CD14-positive monocyte (primary cell): ENCODE measurements at regions not wholly inside any gene's neighbourhood (a gene's known extent, or its start where the extent isn't known, plus 50 kb on each side); places are given as distances from the start of the nearest gene placed in this dataset.
"Not testable (repeated sequence)": the region's sequence is repeated elsewhere in the genome, so short reads cannot be mapped to it uniquely, and the experiment has no call there.

Experiments
- DNase-seq, 3 donors: peaks; one replicate each; pipeline ENCODE4 v3.0.0-alpha.2; 2011 to 2022
- H2AFZ ChIP-seq: 2 replicates; pipeline ENCODE4 v1.6.0; 2012; ENCODE audit warnings: mild to moderate bottlenecking, low read depth, low read length, inconsistent platforms; ENCODE audit not compliant: insufficient read depth, poor library complexity, severe bottlenecking
- H3K27ac ChIP-seq, 2 donors: 1 replicate in 1 of 2; 2 replicates in 1 of 2; pipeline ENCODE4 v1.5.1; 2012 to 2013; ENCODE audit warnings: low read length in 2 of 2, control low read depth in 1 of 2, inconsistent platforms in 1 of 2, low read depth in 1 of 2, mild to moderate bottlenecking in 1 of 2
- H3K27me3 ChIP-seq, 2 donors: one replicate each; pipeline versions ENCODE4 v1.6.0 to v1.6.1; 2011 to 2013; ENCODE audit warnings: low read length in 2 of 2; ENCODE audit not compliant: control insufficient read depth in 2 of 2, insufficient read depth in 2 of 2
- H3K36me3 ChIP-seq, 2 donors: replicated peaks in 1 of 2; 1 replicate in 1 of 2; 2 replicates in 1 of 2; pipeline versions ENCODE4 v1.5.1 to v1.6.1; 2012 to 2013; ENCODE audit warnings: low read length in 2 of 2, control low read depth in 1 of 2, inconsistent platforms in 1 of 2, mild to moderate bottlenecking in 1 of 2; ENCODE audit not compliant: insufficient read depth in 2 of 2, control insufficient read depth in 1 of 2
- H3K4me1 ChIP-seq, 2 donors: 1 replicate in 1 of 2; 2 replicates in 1 of 2; pipeline versions ENCODE4 v1.5.1 to v1.6.1; 2012 to 2013; ENCODE audit warnings: low read length in 2 of 2, control low read depth in 1 of 2, inconsistent platforms in 1 of 2, mild to moderate bottlenecking in 1 of 2, moderate library complexity in 1 of 2; ENCODE audit not compliant: insufficient read depth in 2 of 2, control insufficient read depth in 1 of 2
- H3K4me2 ChIP-seq: replicated peaks from 2 replicates; pipeline ENCODE3; 2012; ENCODE audit warnings: low read length, moderate library complexity, mild to moderate bottlenecking; ENCODE audit not compliant: poor library complexity, severe bottlenecking; ENCODE audit errors: extremely low read depth
- H3K4me3 ChIP-seq, 3 experiments: fragments of 200-600 bp in 1 of 3; sonication (generic) in 1 of 3; replicated peaks in 1 of 3; 1 replicate in 2 of 3; 2 replicates in 1 of 3; pipeline ENCODE4 v1.5.1; 2011 to 2013; ENCODE audit warnings: low read length in 3 of 3, mild to moderate bottlenecking in 3 of 3, control low read depth in 2 of 3, low read depth in 2 of 3, inconsistent platforms in 1 of 3, moderate library complexity in 1 of 3
- H3K79me2 ChIP-seq: 2 replicates; pipeline ENCODE4 v1.6.0; 2012; ENCODE audit warnings: mild to moderate bottlenecking, control low read depth, inconsistent platforms, low read length, moderate library complexity; ENCODE audit not compliant: insufficient read depth
- H3K9ac ChIP-seq: 2 replicates; pipeline ENCODE4 v1.6.0; 2017; ENCODE audit warnings: low read length, mild to moderate bottlenecking; ENCODE audit not compliant: insufficient read depth, poor library complexity, severe bottlenecking
- H3K9me3 ChIP-seq, 2 donors: replicated peaks in 1 of 2; 1 replicate in 1 of 2; 2 replicates in 1 of 2; pipeline versions ENCODE4 v1.5.1 to v1.6.1; 2012 to 2013; ENCODE audit warnings: low read length in 2 of 2, control low read depth in 1 of 2; ENCODE audit not compliant: control insufficient read depth in 1 of 2, insufficient read depth in 1 of 2
- H4K20me1 ChIP-seq: 2 replicates; pipeline ENCODE4 v1.6.0; 2012; ENCODE audit warnings: mild to moderate bottlenecking, low read length, control low read depth, moderate library complexity; ENCODE audit not compliant: insufficient read depth
- H3K27ac Mint-ChIP-seq, 7 donors: one replicate each; pipeline ENCODE4 v1.8.0; 2020; ENCODE audit warnings: mild to moderate bottlenecking in 7 of 7, mixed read lengths in 7 of 7, moderate library complexity in 6 of 7, inconsistent platforms in 2 of 7
- H3K27me3 Mint-ChIP-seq, 3 donors: one replicate each; pipeline ENCODE4 v1.8.0; 2021 to 2022; ENCODE audit warnings: low read depth in 3 of 3, mild to moderate bottlenecking in 3 of 3, mixed read lengths in 3 of 3, moderate library complexity in 3 of 3, inconsistent platforms in 1 of 3
- H3K36me3 Mint-ChIP-seq, 2 donors: one replicate each; pipeline ENCODE4 v1.8.0; 2020; ENCODE audit warnings: mixed read lengths in 2 of 2, inconsistent platforms in 1 of 2, mild to moderate bottlenecking in 1 of 2
- H3K4me1 Mint-ChIP-seq: one replicate; pipeline ENCODE4 v1.8.0; 2020; ENCODE audit warnings: mild to moderate bottlenecking, mixed read lengths
- H3K4me3 Mint-ChIP-seq, 2 donors: one replicate each; pipeline ENCODE4 v1.8.0; 2020; ENCODE audit warnings: mild to moderate bottlenecking in 2 of 2, mixed read lengths in 2 of 2, moderate library complexity in 1 of 2
- H3K9me3 Mint-ChIP-seq, 7 donors: one replicate each; pipeline ENCODE4 v1.8.0; 2020 to 2022; ENCODE audit warnings: mixed read lengths in 7 of 7, mild to moderate bottlenecking in 6 of 7, moderate library complexity in 6 of 7, inconsistent platforms in 2 of 7
- WGBS: methylation state at CpG from one replicate; pipeline ENCODE4 v1.1.5; 2013; ENCODE audit warnings: missing lambda C conversion rate; ENCODE audit not compliant: insufficient coverage; 5-methylcytosine and 5-hydroxymethylcytosine counted together
- intact Hi-C, 2 donors: fragments of 100-400 bp; cut with micrococcal nuclease; formaldehyde crosslinking; loops; one replicate each; pipeline versions ENCODE4 v1.15.0 to v1.15.1; 2023
- TF ChIP-seq, protein P1 (sequence below): fragments of 200-600 bp; IDR thresholded peaks from one replicate; pipeline ENCODE4 v1.8.0; 2022; ENCODE audit warnings: antibody characterized with exemption, mild to moderate bottlenecking

DNA sequence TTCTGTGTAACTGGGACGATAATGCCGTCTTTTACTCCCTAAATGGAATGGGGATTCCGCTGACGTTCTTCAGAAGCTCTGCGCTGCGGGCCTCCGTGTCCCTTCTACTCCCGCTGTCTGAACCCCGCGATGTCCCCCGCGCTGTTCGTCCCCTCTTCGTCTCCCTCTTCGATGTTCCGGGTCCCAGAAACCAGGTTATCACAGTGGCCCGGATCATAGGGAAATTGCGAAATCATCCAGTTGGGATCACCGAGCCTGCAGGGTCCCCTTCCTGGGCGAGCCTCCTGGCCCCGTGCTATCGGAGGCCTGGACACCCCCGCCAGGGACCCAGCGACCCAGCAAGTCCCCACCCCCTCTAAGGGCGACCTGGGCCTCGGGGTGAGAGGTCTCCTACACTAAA is 154.2 kb downstream of the PPIAL4G start:
- H3K79me2 ChIP-seq, result no peaks in the 10 kb centered on the region
- peak overlapping the region; percentile 31 for H3K4me2 ChIP-seq
- TF ChIP-seq, protein P1, sequence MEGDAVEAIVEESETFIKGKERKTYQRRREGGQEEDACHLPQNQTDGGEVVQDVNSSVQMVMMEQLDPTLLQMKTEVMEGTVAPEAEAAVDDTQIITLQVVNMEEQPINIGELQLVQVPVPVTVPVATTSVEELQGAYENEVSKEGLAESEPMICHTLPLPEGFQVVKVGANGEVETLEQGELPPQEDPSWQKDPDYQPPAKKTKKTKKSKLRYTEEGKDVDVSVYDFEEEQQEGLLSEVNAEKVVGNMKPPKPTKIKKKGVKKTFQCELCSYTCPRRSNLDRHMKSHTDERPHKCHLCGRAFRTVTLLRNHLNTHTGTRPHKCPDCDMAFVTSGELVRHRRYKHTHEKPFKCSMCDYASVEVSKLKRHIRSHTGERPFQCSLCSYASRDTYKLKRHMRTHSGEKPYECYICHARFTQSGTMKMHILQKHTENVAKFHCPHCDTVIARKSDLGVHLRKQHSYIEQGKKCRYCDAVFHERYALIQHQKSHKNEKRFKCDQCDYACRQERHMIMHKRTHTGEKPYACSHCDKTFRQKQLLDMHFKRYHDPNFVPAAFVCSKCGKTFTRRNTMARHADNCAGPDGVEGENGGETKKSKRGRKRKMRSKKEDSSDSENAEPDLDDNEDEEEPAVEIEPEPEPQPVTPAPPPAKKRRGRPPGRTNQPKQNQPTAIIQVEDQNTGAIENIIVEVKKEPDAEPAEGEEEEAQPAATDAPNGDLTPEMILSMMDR, result no peak
- H3K9me3 Mint-ChIP-seq, result peaks cover 0 to 14% (median 9%) of the 10 kb centered on the region in 7 donors
- no peak overlapping the region for H2AFZ ChIP-seq
- H3K36me3 ChIP-seq, result no peaks in the 10 kb centered on the region
- H3K4me1 Mint-ChIP-seq, result peaks cover 15% of the 10 kb centered on the region
- peaks cover 4 to 18% of the 10 kb centered on the region in 2 donors for H3K27me3 ChIP-seq
- intact Hi-C loops, result no loop called here
- H3K27ac Mint-ChIP-seq, result no peak overlapping the region
- H3K4me3 Mint-ChIP-seq, result peak overlapping the region in 1 of 2 donors; percentile 86
- peaks cover 9 to 12% of the 10 kb centered on the region in 2 donors for H3K9me3 ChIP-seq
- peaks cover 0 to 3% of the 10 kb centered on the region in 2 donors for H3K36me3 Mint-ChIP-seq
- H3K9ac ChIP-seq, result no peak overlapping the region
- no peak overlapping the region for H3K27ac ChIP-seq
- 63% methylated on average over 22 of the region's 26 CpGs for WGBS
- peak overlapping the region in 1 of 3 experiments; percentile 22 for H3K4me3 ChIP-seq
- H4K20me1 ChIP-seq, result no peaks in the 10 kb centered on the region
- H3K27me3 Mint-ChIP-seq, result peaks cover 22 to 28% (median 25%) of the 10 kb centered on the region in 3 donors
- DNase-seq, result no peak
- peaks cover 13% of the 10 kb centered on the region in 2 donors for H3K4me1 ChIP-seq

DNA sequence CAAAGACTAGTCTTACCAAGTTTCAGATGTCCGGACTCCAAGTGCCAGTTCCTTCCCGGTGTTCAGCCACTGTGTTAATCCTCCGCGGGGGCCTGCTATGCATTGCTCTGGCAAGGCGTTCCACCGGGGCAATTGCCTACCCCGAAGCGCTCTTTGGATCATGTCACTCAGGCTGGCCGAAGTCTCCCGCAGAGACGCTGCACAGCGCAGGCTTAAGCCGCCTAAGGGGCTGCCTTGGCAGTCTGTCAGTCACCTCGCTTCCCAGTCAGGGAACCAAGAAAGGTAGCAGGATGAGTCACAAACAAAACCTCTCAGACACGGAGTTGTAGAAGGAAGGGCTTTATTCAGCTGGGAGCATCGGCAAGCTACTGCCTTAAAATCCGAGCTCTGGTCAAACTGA is 158.1 kb downstream of the PPIAL4G start:
- Mint-ChIP-seq H3K27me3 (peaks cover 19 to 31% (median 23%) of the 10 kb centered on the region in 3 donors), H3K4me1 (peaks cover 14% of the 10 kb centered on the region), H3K9me3 (peaks cover 5 to 22% (median 10%) of the 10 kb centered on the region in 7 donors)
- H3K36me3 Mint-ChIP-seq, H3K4me3 Mint-ChIP-seq, H2AFZ ChIP-seq, H3K27ac ChIP-seq, H3K9ac ChIP-seq, H3K4me2 ChIP-seq, H3K36me3 ChIP-seq, H3K79me2 ChIP-seq, H3K4me3 ChIP-seq, H4K20me1 ChIP-seq, H3K27ac Mint-ChIP-seq, intact Hi-C loops, DNase-seq: not testable (repeated sequence)
- Histone ChIP-seq H3K9me3 (peaks cover 9 to 12% of the 10 kb centered on the region in 2 donors), H3K27me3 (peaks cover 4 to 17% of the 10 kb centered on the region in 2 donors), H3K4me1 (peaks cover 8 to 11% of the 10 kb centered on the region in 2 donors)
- 98% methylated on average over 14 of the region's 17 CpGs for WGBS

DNA sequence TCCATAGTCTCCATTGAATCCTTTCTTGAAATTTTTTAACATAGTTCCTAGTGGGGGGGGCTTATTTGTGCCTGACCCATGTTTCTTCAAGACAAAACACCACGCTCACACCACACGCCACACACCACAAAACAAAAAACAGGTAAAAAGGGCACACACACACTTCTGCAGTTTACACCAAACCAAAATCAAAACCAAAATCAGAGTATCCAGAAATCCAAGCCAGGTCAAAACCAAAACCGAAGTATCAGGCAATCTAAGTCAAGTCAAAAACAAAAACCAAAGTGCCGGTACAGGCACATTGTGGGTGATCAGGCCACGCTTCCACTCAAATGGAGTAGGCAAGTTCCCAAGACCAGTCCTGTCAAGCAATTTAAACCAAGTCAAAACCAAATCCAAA is 158.6 kb downstream of the PPIAL4G start:
- peaks cover 13 to 25% (median 20%) of the 10 kb centered on the region in 3 donors for H3K27me3 Mint-ChIP-seq

DNA sequence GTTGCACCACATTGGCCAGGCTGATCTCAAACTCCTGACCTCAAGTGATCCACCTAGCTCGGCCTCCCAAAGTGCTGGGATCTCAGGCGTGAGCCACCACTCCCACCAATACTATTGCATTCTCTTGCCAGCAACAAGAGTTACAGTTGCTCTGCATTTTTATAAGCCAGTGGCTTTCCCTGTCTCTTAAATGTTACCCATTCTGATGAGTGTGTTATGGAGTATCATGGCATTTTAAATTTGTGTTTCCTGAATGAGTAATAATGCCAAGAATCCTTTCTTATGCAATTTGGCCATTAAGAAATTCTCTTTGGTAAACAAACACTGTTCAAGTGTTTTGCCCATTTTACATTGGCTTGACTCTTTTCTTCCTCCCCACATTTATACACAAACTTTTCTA is 163.0 kb downstream of the PPIAL4G start:
- H3K27ac ChIP-seq, H3K9me3 ChIP-seq, H3K36me3 ChIP-seq, DNase-seq, H3K4me2 ChIP-seq, H3K27me3 ChIP-seq, H3K79me2 ChIP-seq, intact Hi-C loops, H2AFZ ChIP-seq, H3K9ac ChIP-seq, H3K4me3 Mint-ChIP-seq, H3K36me3 Mint-ChIP-seq, H3K27me3 Mint-ChIP-seq, H3K4me3 ChIP-seq, H4K20me1 ChIP-seq: not testable (repeated sequence)
- Mint-ChIP-seq H3K4me1 (peaks cover 44% of the 10 kb centered on the region), H3K27ac (peak overlapping the region in 1 of 7 donors; percentile 25), H3K9me3 (peaks cover 2 to 12% (median 5%) of the 10 kb centered on the region in 7 donors)
- no CpG with 5 or more reads among the region's 2 CpGs for WGBS
- H3K4me1 ChIP-seq, result peaks cover 28 to 45% of the 10 kb centered on the region in 2 donors

More for the DNA sequence above, 158.6 kb downstream of the PPIAL4G start:
- H3K4me2 ChIP-seq, H4K20me1 ChIP-seq, H3K27ac ChIP-seq, H3K27ac Mint-ChIP-seq, H3K9ac ChIP-seq, DNase-seq, intact Hi-C loops, H3K36me3 Mint-ChIP-seq, H3K79me2 ChIP-seq, H3K4me3 ChIP-seq, H3K36me3 ChIP-seq, H3K4me3 Mint-ChIP-seq, H2AFZ ChIP-seq: not testable (repeated sequence)
- Mint-ChIP-seq H3K9me3 (peaks cover 5 to 22% (median 10%) of the 10 kb centered on the region in 7 donors), H3K4me1 (peaks cover 15% of the 10 kb centered on the region)
- H3K27me3 ChIP-seq, result peaks cover 2 to 12% of the 10 kb centered on the region in 2 donors
- H3K9me3 ChIP-seq, result peaks cover 9 to 12% of the 10 kb centered on the region in 2 donors
- no CpG with 5 or more reads among the region's 5 CpGs for WGBS
- peaks cover 8 to 17% of the 10 kb centered on the region in 2 donors for H3K4me1 ChIP-seq
